ENCODE measurements at regions not wholly inside any gene's neighbourhood (a gene's known extent, or its start where the extent isn't known, plus 50 kb on each side); places are given as distances from the start of the nearest gene placed in this dataset.

DNA sequence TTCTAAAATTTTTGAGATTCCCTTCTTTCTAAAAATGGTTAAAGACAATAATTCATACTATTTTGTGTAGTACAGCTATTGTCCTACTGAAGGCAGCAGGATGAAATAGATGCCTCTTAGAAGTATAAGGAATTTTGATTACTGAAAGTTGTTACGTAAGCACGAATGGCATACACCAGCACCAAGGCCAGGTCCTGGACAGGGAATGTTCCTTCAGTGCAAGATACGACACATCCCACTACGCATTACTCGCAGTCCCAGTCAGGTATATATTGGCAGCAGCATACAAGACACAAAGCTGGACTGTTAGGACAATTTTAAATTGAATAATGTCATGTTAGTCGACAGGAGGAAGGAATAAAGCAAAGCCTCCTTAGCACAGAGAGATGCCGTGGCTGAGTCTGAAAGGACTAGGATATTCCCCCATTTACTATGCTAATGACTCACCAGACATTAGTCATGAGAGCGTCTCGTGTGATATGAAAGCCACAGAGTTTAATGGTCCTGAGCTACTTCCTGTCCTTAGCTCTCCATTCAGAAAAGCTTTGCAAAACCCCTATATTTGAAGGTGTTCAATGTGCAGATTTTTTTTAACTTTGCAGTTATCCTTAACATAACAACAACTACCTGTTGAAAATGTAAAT is 504.3 kb downstream of the FAM133A start (continued):
- TF ChIP-seq, protein P1, sequence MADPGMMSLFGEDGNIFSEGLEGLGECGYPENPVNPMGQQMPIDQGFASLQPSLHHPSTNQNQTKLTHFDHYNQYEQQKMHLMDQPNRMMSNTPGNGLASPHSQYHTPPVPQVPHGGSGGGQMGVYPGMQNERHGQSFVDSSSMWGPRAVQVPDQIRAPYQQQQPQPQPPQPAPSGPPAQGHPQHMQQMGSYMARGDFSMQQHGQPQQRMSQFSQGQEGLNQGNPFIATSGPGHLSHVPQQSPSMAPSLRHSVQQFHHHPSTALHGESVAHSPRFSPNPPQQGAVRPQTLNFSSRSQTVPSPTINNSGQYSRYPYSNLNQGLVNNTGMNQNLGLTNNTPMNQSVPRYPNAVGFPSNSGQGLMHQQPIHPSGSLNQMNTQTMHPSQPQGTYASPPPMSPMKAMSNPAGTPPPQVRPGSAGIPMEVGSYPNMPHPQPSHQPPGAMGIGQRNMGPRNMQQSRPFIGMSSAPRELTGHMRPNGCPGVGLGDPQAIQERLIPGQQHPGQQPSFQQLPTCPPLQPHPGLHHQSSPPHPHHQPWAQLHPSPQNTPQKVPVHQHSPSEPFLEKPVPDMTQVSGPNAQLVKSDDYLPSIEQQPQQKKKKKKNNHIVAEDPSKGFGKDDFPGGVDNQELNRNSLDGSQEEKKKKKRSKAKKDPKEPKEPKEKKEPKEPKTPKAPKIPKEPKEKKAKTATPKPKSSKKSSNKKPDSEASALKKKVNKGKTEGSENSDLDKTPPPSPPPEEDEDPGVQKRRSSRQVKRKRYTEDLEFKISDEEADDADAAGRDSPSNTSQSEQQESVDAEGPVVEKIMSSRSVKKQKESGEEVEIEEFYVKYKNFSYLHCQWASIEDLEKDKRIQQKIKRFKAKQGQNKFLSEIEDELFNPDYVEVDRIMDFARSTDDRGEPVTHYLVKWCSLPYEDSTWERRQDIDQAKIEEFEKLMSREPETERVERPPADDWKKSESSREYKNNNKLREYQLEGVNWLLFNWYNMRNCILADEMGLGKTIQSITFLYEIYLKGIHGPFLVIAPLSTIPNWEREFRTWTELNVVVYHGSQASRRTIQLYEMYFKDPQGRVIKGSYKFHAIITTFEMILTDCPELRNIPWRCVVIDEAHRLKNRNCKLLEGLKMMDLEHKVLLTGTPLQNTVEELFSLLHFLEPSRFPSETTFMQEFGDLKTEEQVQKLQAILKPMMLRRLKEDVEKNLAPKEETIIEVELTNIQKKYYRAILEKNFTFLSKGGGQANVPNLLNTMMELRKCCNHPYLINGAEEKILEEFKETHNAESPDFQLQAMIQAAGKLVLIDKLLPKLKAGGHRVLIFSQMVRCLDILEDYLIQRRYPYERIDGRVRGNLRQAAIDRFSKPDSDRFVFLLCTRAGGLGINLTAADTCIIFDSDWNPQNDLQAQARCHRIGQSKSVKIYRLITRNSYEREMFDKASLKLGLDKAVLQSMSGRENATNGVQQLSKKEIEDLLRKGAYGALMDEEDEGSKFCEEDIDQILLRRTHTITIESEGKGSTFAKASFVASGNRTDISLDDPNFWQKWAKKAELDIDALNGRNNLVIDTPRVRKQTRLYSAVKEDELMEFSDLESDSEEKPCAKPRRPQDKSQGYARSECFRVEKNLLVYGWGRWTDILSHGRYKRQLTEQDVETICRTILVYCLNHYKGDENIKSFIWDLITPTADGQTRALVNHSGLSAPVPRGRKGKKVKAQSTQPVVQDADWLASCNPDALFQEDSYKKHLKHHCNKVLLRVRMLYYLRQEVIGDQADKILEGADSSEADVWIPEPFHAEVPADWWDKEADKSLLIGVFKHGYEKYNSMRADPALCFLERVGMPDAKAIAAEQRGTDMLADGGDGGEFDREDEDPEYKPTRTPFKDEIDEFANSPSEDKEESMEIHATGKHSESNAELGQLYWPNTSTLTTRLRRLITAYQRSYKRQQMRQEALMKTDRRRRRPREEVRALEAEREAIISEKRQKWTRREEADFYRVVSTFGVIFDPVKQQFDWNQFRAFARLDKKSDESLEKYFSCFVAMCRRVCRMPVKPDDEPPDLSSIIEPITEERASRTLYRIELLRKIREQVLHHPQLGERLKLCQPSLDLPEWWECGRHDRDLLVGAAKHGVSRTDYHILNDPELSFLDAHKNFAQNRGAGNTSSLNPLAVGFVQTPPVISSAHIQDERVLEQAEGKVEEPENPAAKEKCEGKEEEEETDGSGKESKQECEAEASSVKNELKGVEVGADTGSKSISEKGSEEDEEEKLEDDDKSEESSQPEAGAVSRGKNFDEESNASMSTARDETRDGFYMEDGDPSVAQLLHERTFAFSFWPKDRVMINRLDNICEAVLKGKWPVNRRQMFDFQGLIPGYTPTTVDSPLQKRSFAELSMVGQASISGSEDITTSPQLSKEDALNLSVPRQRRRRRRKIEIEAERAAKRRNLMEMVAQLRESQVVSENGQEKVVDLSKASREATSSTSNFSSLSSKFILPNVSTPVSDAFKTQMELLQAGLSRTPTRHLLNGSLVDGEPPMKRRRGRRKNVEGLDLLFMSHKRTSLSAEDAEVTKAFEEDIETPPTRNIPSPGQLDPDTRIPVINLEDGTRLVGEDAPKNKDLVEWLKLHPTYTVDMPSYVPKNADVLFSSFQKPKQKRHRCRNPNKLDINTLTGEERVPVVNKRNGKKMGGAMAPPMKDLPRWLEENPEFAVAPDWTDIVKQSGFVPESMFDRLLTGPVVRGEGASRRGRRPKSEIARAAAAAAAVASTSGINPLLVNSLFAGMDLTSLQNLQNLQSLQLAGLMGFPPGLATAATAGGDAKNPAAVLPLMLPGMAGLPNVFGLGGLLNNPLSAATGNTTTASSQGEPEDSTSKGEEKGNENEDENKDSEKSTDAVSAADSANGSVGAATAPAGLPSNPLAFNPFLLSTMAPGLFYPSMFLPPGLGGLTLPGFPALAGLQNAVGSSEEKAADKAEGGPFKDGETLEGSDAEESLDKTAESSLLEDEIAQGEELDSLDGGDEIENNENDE (IDR thresholded peaks at IDR 0.05; ENCODE audit: insufficient replicate concordance, low read length): no peak
- no peak for TF ChIP-seq SP1 (IDR thresholded peaks at IDR 0.05; ENCODE audit: low read depth, low read length)
- no peak for TF ChIP-seq KDM4A (IDR thresholded peaks at IDR 0.05; ENCODE audit: low read depth, low read length, severe bottlenecking)
- no peak for TF ChIP-seq SUZ12 (IDR thresholded peaks at IDR 0.05; ENCODE audit: low read length)
- no peak for TF ChIP-seq SP4 (IDR thresholded peaks at IDR 0.05; ENCODE audit: low read length)
- TF ChIP-seq RBBP5 (IDR thresholded peaks at IDR 0.05; ENCODE audit: borderline replicate concordance, low read depth, low read length): no peak
- TF ChIP-seq ASH2L (IDR thresholded peaks at IDR 0.05; ENCODE audit: low read length): no peak
- TF ChIP-seq EZH2 (IDR thresholded peaks at IDR 0.05; ENCODE audit: low read depth, low read length, severe bottlenecking): no peak
- no peak for TF ChIP-seq CEBPB (IDR thresholded peaks at IDR 0.05; ENCODE audit: low read depth, low read length)
- no peak for TF ChIP-seq FOSL1 (IDR thresholded peaks at IDR 0.05; ENCODE audit: insufficient read depth, low read depth, low read length)
- no peak for TF ChIP-seq TAF1 (IDR thresholded peaks at IDR 0.05; ENCODE audit: low read depth, low read length)
- TF ChIP-seq CHD1 (IDR thresholded peaks at IDR 0.05; ENCODE audit: low read depth, low read length): no peak
- TF ChIP-seq SRF (IDR thresholded peaks at IDR 0.05; ENCODE audit: low read depth, low read length): no peak

All from H1 (cell line).